GM19468 (cell line): ENCODE measurements at regions not wholly inside any gene's neighbourhood (a gene's known extent, or its start where the extent isn't known, plus 50 kb on each side); places are given as distances from the start of the nearest gene placed in this dataset.
"Not testable (repeated sequence)": the region's sequence is repeated elsewhere in the genome, so short reads cannot be mapped to it uniquely, and the experiment has no call there.

Experiments
- ATAC-seq: cut with Tn5 transposase; IDR thresholded peaks from one replicate; pipeline ENCODE4 v1.9.1; 2021; ENCODE audit warnings: mild to moderate bottlenecking, moderate library complexity, moderate number of reproducible peaks; ENCODE audit not compliant: unreplicated experiment; ENCODE audit errors: extremely low read depth

GRCh38 chr11:88061111-88061510 is 114.1 kb downstream of the RAB38 start:
- no peak for ATAC-seq

GRCh38 chr11:88059326-88059725 is 115.9 kb downstream of the RAB38 start:
- ATAC-seq: no peak

- ATAC-seq: no peak
Measured at GRCh38 chr11:88051396-88051795, 123.8 kb downstream of the RAB38 start.

- no peak for ATAC-seq
Measured at GRCh38 chr11:88050247-88050646, 125.0 kb downstream of the RAB38 start.

GRCh38 chr11:88045288-88045687 is 130.0 kb downstream of the RAB38 start:
- ATAC-seq: not testable (repeated sequence)

GRCh38 chr11:88044658-88045057 is 130.6 kb downstream of the RAB38 start:
- not testable (repeated sequence) for ATAC-seq

GRCh38 chr11:88043149-88043548 is 132.1 kb downstream of the RAB38 start:
- no peak for ATAC-seq

GRCh38 chr11:88042647-88043046 is 132.6 kb downstream of the RAB38 start:
- no peak for ATAC-seq

GRCh38 chr11:88042238-88042637 is 133.0 kb downstream of the RAB38 start:
- no peak for ATAC-seq

- no peak for ATAC-seq
Measured at GRCh38 chr11:88041679-88042078, 133.6 kb downstream of the RAB38 start.

- no peak for ATAC-seq
Measured at GRCh38 chr11:88040148-88040496, 135.1 kb downstream of the RAB38 start.

- no peak for ATAC-seq
Measured at GRCh38 chr11:88039476-88040147, 135.6 kb downstream of the RAB38 start.

GRCh38 chr11:88038063-88038462 is 137.2 kb downstream of the RAB38 start:
- ATAC-seq: no peak

- no peak for ATAC-seq
Measured at GRCh38 chr11:88036701-88037100, 138.5 kb downstream of the RAB38 start.

GRCh38 chr11:88035271-88035670 is 140.0 kb downstream of the RAB38 start:
- no peak for ATAC-seq

GRCh38 chr11:88017666-88018065 is 157.6 kb downstream of the RAB38 start:
- no peak for ATAC-seq

GRCh38 chr11:88016392-88017170 is 158.7 kb downstream of the RAB38 start:
- ATAC-seq: no peak

- ATAC-seq: no peak
Measured at GRCh38 chr11:88015170-88015569, 160.1 kb downstream of the RAB38 start.

- no peak for ATAC-seq
Measured at GRCh38 chr11:88013508-88014065, 161.7 kb downstream of the RAB38 start.

GRCh38 chr11:88012456-88012855 is 162.8 kb downstream of the RAB38 start:
- ATAC-seq: no peak

GRCh38 chr11:87976009-87976408 is 199.2 kb downstream of the RAB38 start:
- no peak for ATAC-seq
